ENCODE measurements at regions not wholly inside any gene's neighbourhood (a gene's known extent, or its start where the extent isn't known, plus 50 kb on each side); places are given as distances from the start of the nearest gene placed in this dataset.
"Not testable (repeated sequence)": the region's sequence is repeated elsewhere in the genome, so short reads cannot be mapped to it uniquely, and the experiment has no call there.

DNA sequence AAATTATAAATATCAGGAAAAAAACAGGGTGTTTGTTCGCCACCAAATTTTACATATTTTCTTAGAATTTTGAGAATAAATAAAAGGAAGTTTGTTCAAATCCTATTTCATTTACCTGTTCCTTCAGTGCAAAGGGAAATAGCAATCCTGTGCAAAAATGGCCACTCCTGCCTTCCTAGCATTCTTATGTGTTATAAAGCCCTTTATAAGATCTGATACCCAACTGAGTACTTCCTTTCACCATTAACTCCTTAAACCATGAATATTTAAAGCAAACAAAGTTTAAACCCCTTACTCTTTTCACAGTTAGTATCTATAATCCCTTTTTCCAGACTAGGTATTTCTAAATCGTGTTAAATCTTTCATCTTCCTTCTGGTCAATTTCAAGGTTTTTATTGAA lies 427.8 kb downstream of the NR4A2 start:
- no peak for DNase-seq (ENCODE audit: extremely low spot score)
- POLR2A ChIA-PET, result no interaction called here
- TF ChIP-seq BHLHE40 (IDR thresholded peaks at IDR 0.05; ENCODE audit: borderline replicate concordance) (no peak), NFRKB (IDR thresholded peaks at IDR 0.05) (no peak), SP1 (IDR thresholded peaks at IDR 0.05) (no peak), TARDBP (IDR thresholded peaks at IDR 0.05) (no peak), LEF1 (IDR thresholded peaks at IDR 0.05; ENCODE audit: borderline replicate concordance) (no peak), FOXA1 (IDR thresholded peaks at IDR 0.05) (no peak), ARNT (IDR thresholded peaks at IDR 0.05) (no peak), CTBP1 (IDR thresholded peaks at IDR 0.05; ENCODE audit: borderline replicate concordance) (no peak), FOXM1 (IDR thresholded peaks at IDR 0.05; ENCODE audit: borderline replicate concordance) (no peak), L3MBTL2 (conservative IDR thresholded peaks at IDR 0.05) (no peak), ZNF384 (IDR thresholded peaks at IDR 0.05) (no peak), SUZ12 (IDR thresholded peaks at IDR 0.05) (no peak), FOXK2 (IDR thresholded peaks at IDR 0.05) (no peak)
- TF ChIP-seq, protein P1, sequence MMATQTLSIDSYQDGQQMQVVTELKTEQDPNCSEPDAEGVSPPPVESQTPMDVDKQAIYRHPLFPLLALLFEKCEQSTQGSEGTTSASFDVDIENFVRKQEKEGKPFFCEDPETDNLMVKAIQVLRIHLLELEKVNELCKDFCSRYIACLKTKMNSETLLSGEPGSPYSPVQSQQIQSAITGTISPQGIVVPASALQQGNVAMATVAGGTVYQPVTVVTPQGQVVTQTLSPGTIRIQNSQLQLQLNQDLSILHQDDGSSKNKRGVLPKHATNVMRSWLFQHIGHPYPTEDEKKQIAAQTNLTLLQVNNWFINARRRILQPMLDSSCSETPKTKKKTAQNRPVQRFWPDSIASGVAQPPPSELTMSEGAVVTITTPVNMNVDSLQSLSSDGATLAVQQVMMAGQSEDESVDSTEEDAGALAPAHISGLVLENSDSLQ (IDR thresholded peaks at IDR 0.05), result no peak
- CTCF ChIA-PET, result no interaction called here

DNA sequence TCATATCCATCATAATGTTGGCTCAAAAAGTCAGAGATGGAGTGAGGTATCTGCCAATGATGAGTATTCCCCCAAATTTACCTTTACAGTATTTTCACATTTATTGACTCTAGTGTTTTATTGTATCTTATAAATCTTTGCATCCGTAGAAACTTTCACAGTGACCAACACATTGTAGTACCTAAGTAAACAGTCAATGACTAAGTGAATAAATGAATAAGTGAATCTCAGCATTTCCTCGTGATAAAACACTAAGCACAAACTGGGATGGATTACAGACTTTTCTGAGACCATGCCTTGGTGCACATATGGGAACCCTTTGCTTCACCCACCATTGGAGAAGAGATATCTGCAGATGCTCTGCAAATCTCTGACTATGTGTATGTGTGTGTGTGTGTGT lies 429.9 kb downstream of the NR4A2 start:
- DNase-seq (ENCODE audit: extremely low spot score), result no peak
- no peak for TF ChIP-seq TARDBP (IDR thresholded peaks at IDR 0.05)
- no peak for TF ChIP-seq BHLHE40 (IDR thresholded peaks at IDR 0.05; ENCODE audit: borderline replicate concordance)
- TF ChIP-seq FOXK2 (IDR thresholded peaks at IDR 0.05), result no peak
- TF ChIP-seq LEF1 (IDR thresholded peaks at IDR 0.05; ENCODE audit: borderline replicate concordance), result no peak
- TF ChIP-seq L3MBTL2 (conservative IDR thresholded peaks at IDR 0.05), result no peak
- no peak for TF ChIP-seq SUZ12 (IDR thresholded peaks at IDR 0.05)
- no peak for TF ChIP-seq CTBP1 (IDR thresholded peaks at IDR 0.05; ENCODE audit: borderline replicate concordance)
- TF ChIP-seq ZNF384 (IDR thresholded peaks at IDR 0.05), result no peak
- TF ChIP-seq, protein P1 (IDR thresholded peaks at IDR 0.05), result no peak
- no peak for TF ChIP-seq ELF4 (IDR thresholded peaks at IDR 0.05)
- TF ChIP-seq HDGF (IDR thresholded peaks at IDR 0.05; ENCODE audit: borderline replicate concordance), result no peak
- TF ChIP-seq SP1 (IDR thresholded peaks at IDR 0.05), result no peak
- TF ChIP-seq FOXM1 (IDR thresholded peaks at IDR 0.05; ENCODE audit: borderline replicate concordance), result no peak
- POLR2A ChIA-PET, result no interaction called here
- CTCF ChIA-PET, result no interaction called here

DNA sequence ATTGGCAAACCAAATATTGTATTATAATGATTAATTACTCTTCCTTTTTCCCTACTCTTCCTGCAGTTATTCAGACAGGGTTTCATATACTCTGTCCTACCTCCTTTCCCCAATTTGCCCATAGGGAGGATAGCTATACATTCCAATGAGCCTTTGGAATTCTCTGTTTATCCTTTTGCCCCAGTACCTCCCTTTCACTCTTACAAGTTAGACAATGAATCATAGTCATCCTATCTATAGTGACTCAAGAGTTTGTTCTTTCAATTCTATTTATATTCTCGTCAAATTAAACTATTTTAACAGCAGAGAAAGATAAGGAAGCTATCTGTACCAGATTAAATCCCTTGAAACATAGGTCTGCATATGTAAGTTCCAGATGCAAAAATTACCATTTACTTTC lies 437.5 kb downstream of the NR4A2 start:
- no peak for TF ChIP-seq TARDBP (IDR thresholded peaks at IDR 0.05)
- no peak for TF ChIP-seq NFRKB (IDR thresholded peaks at IDR 0.05)
- no peak for TF ChIP-seq ZNF384 (IDR thresholded peaks at IDR 0.05)
- TF ChIP-seq SUZ12 (IDR thresholded peaks at IDR 0.05), result no peak
- no peak for TF ChIP-seq BHLHE40 (IDR thresholded peaks at IDR 0.05; ENCODE audit: borderline replicate concordance)
- no peak for TF ChIP-seq FOXA1 (IDR thresholded peaks at IDR 0.05)
- no peak for TF ChIP-seq HDGF (IDR thresholded peaks at IDR 0.05; ENCODE audit: borderline replicate concordance)
- no peak for TF ChIP-seq ELF4 (IDR thresholded peaks at IDR 0.05)
- TF ChIP-seq L3MBTL2 (conservative IDR thresholded peaks at IDR 0.05), result no peak
- TF ChIP-seq SP1 (IDR thresholded peaks at IDR 0.05), result no peak
- TF ChIP-seq, protein P1 (IDR thresholded peaks at IDR 0.05), result no peak
- no peak for TF ChIP-seq CTBP1 (IDR thresholded peaks at IDR 0.05; ENCODE audit: borderline replicate concordance)
- ChIA-PET CTCF (no interaction called here), POLR2A (no interaction called here)
- DNase-seq (ENCODE audit: extremely low spot score), result no peak

DNA sequence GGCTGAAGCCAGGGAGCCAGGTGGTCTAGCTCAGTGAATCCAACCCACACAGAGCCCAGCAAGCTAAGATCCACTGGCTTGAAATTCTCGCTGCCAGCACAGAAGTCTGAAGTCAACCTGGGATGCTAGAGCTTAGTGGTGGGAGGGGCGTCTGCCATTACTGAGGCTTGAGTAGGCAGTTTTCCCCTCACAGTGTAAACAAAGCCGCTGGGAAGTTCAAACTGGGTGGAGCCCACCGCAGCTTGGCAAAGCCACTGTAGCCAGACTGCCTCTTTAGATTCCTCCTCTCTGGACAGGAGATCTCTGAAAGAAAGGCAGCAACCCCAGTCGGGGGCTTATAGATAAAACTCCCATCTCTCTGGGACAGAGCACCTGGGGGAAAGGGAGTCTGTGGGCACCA lies 452.1 kb downstream of the NR4A2 start:
- POLR2A ChIA-PET; DNase-seq (ENCODE audit: extremely low spot score); CTCF ChIA-PET: not testable (repeated sequence)

DNA sequence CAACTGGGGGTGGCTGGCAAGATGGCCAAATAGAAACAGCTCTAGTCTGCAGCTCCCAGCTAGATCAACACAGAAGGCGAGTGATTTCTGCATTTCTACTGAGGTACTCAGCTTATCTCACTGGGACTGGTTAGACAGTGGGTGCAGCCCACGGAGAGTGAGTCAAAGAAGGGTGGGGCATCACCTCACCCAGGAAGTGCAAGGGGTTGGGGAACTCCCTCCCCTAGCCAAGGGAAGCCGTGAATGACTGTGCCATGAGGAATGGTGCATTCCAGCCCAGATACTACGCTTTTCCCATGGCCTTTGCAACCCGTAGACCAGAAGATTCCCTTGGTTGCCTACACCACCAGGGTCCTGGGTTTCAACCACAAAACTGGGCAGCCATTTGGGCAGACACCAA lies 452.6 kb downstream of the NR4A2 start:
- CTCF ChIA-PET; DNase-seq (ENCODE audit: extremely low spot score); POLR2A ChIA-PET: not testable (repeated sequence)

DNA sequence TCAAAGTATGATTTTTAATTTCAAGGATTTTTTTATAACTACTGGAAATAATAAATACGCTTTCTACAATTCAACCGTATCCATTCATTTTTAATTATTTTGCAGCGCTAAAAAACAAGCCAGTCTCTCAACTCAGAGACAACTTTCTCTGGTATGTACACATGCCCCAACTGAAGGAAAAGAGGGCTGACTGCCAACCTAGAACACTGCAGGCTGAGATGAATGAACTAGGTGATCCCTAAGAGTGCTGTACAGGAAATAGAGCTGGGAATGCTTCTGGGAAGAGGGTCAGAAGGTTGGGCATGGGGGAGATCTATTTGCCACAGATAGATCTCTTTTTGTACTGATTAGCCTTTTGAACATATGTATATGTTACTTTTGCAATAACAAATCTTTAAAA lies 460.1 kb downstream of the NR4A2 start:
- TF ChIP-seq BHLHE40 (IDR thresholded peaks at IDR 0.05; ENCODE audit: borderline replicate concordance), result no peak
- no peak for TF ChIP-seq ELF4 (IDR thresholded peaks at IDR 0.05)
- no peak for TF ChIP-seq SP1 (IDR thresholded peaks at IDR 0.05)
- no peak for TF ChIP-seq ARNT (IDR thresholded peaks at IDR 0.05)
- no peak for TF ChIP-seq L3MBTL2 (conservative IDR thresholded peaks at IDR 0.05)
- no peak for TF ChIP-seq NFRKB (IDR thresholded peaks at IDR 0.05)
- no peak for TF ChIP-seq FOXM1 (IDR thresholded peaks at IDR 0.05; ENCODE audit: borderline replicate concordance)
- TF ChIP-seq LEF1 (IDR thresholded peaks at IDR 0.05; ENCODE audit: borderline replicate concordance), result no peak
- no peak for TF ChIP-seq TARDBP (IDR thresholded peaks at IDR 0.05)
- TF ChIP-seq, protein P1 (IDR thresholded peaks at IDR 0.05), result no peak
- TF ChIP-seq SUZ12 (IDR thresholded peaks at IDR 0.05), result no peak
- no peak for TF ChIP-seq FOXK2 (IDR thresholded peaks at IDR 0.05)
- no peak for TF ChIP-seq CTBP1 (IDR thresholded peaks at IDR 0.05; ENCODE audit: borderline replicate concordance)
- CTCF ChIA-PET, result no interaction called here
- DNase-seq (ENCODE audit: extremely low spot score), result no peak
- POLR2A ChIA-PET, result no interaction called here

DNA sequence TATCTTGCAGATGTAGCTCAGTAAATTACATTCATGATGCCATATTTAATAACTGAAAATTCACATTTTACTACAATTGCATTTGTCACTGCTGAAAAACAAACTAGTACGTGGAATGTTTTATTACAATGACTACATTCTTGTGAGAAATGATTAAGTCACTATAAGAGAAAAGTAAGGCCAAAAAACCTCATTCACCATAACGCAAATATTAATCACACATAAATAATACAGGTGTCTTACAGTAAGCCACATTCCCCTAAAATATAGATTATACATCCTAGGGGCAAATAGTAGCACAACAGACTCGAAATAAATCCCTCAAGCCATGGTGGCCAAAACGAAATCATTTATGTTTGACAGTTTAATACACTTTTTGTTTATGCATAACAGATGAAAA lies 460.6 kb downstream of the NR4A2 start:
- POLR2A ChIA-PET, result no interaction called here
- TF ChIP-seq FOXM1 (IDR thresholded peaks at IDR 0.05; ENCODE audit: borderline replicate concordance) (no peak), L3MBTL2 (conservative IDR thresholded peaks at IDR 0.05) (no peak), SUZ12 (IDR thresholded peaks at IDR 0.05) (no peak), BHLHE40 (IDR thresholded peaks at IDR 0.05; ENCODE audit: borderline replicate concordance) (no peak), NFRKB (IDR thresholded peaks at IDR 0.05) (no peak), SP1 (IDR thresholded peaks at IDR 0.05) (no peak), ARNT (IDR thresholded peaks at IDR 0.05) (no peak), CTBP1 (IDR thresholded peaks at IDR 0.05; ENCODE audit: borderline replicate concordance) (no peak), HDGF (IDR thresholded peaks at IDR 0.05; ENCODE audit: borderline replicate concordance) (no peak), ELF4 (IDR thresholded peaks at IDR 0.05) (no peak), FOXK2 (IDR thresholded peaks at IDR 0.05) (no peak), FOXA1 (IDR thresholded peaks at IDR 0.05) (no peak), LEF1 (IDR thresholded peaks at IDR 0.05; ENCODE audit: borderline replicate concordance) (no peak), TARDBP (IDR thresholded peaks at IDR 0.05) (no peak), ZNF384 (IDR thresholded peaks at IDR 0.05) (no peak)
- TF ChIP-seq, protein P1 (IDR thresholded peaks at IDR 0.05), result no peak
- DNase-seq (ENCODE audit: extremely low spot score), result no peak
- CTCF ChIA-PET, result no interaction called here
